ENCODE measurements at regions not wholly inside any gene's neighbourhood (a gene's known extent, or its start where the extent isn't known, plus 50 kb on each side); places are given as distances from the start of the nearest gene placed in this dataset.

DNA sequence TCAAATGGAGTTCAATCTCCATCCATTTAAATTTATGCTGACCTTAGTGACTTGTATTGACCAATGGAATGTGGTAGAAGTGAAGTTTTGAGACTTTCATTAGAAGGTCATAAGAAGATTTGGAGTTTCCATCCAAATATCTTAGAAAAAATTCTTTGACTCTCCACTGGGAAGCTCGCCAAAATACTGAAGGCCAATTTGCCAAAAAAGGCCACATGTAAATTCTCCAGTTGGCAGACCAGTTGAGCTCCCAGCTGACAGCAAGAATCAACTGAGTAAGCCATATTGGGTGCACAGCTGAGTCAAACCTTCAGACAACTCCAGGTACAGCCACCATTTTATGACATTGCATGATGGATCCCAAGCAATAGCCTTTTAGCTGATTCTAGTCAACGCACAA lies 228.3 kb upstream of the SETBP1 start:
- H3K36me3 Mint-ChIP-seq = no peaks in the 10 kb centered on the region
- no peak overlapping the region for H3K4me3 Mint-ChIP-seq
- no peaks in the 10 kb centered on the region for H3K9me3 Mint-ChIP-seq
- H3K27me3 Mint-ChIP-seq = peaks cover 1% of the 10 kb centered on the region
- peaks cover 0 to 2% (median 0%) of the 10 kb centered on the region in 3 donors for H3K4me1 Mint-ChIP-seq
- H3K27ac Mint-ChIP-seq = no peak overlapping the region

GRCh38 chr18:44453505-44453904 lies 227.2 kb upstream of the SETBP1 start:
- Mint-ChIP-seq H3K27me3 (peaks cover 4% of the 10 kb centered on the region), H3K4me3 (no peak overlapping the region), H3K36me3 (no peaks in the 10 kb centered on the region), H3K9me3 (no peaks in the 10 kb centered on the region), H3K4me1 (peaks cover 0 to 2% (median 0%) of the 10 kb centered on the region in 3 donors), H3K27ac (no peak overlapping the region)

- Mint-ChIP-seq H3K4me1 (no peaks in the 10 kb centered on the region), H3K36me3 (no peaks in the 10 kb centered on the region)
Measured at GRCh38 chr18:44458777-44459176, 221.9 kb upstream of the SETBP1 start.

GRCh38 chr18:44464398-44465180 lies 216.1 kb upstream of the SETBP1 start:
- Mint-ChIP-seq H3K4me3 (no peak overlapping the region), H3K36me3 (peaks cover 1% of the 10 kb centered on the region), H3K27me3 (no peaks in the 10 kb centered on the region), H3K27ac (no peak overlapping the region), H3K4me1 (peaks cover 0 to 2% (median 0%) of the 10 kb centered on the region in 3 donors), H3K9me3 (no peaks in the 10 kb centered on the region)

More at GRCh38 chr18:44458777-44459176, 221.9 kb upstream of the SETBP1 start:
- H3K27me3 Mint-ChIP-seq = peaks cover 3% of the 10 kb centered on the region
- H3K9me3 Mint-ChIP-seq = no peaks in the 10 kb centered on the region
- no peak overlapping the region for H3K27ac Mint-ChIP-seq
- no peak overlapping the region for H3K4me3 Mint-ChIP-seq

- Mint-ChIP-seq H3K9me3 (no peaks in the 10 kb centered on the region), H3K4me1 (peaks cover 0 to 2% (median 0%) of the 10 kb centered on the region in 3 donors), H3K27ac (no peak overlapping the region), H3K4me3 (no peak overlapping the region), H3K36me3 (peaks cover 1% of the 10 kb centered on the region), H3K27me3 (no peaks in the 10 kb centered on the region)
Measured at GRCh38 chr18:44465381-44465841, 215.3 kb upstream of the SETBP1 start.

GRCh38 chr18:44466997-44467396 lies 213.7 kb upstream of the SETBP1 start:
- peaks cover 0 to 2% (median 0%) of the 10 kb centered on the region in 3 donors for H3K9me3 Mint-ChIP-seq
- H3K36me3 Mint-ChIP-seq = peaks cover 1% of the 10 kb centered on the region
- peaks cover 0 to 2% (median 0%) of the 10 kb centered on the region in 3 donors for H3K4me1 Mint-ChIP-seq
- no peak overlapping the region for H3K27ac Mint-ChIP-seq
- no peak overlapping the region for H3K4me3 Mint-ChIP-seq
- no peaks in the 10 kb centered on the region for H3K27me3 Mint-ChIP-seq

DNA sequence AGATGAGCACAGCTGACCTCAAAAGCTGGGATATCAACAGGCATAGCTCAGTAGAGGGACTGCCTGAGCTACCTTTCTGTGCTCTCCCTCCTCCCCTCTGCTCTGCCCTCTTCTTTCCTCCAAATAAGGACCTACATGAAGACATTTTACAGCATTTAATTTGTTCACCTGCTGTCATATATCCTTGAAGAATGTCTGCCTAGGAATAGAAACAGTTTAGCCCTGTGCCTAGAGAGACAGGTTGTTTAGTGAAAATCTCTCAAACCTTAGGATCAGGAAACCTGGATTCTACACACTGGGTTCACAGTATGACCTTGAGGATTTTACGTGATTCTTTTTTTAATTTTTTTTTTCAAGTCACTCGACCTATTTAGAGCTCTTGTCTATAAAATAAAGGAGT lies 213.0 kb upstream of the SETBP1 start:
- H3K4me3 Mint-ChIP-seq = no peak overlapping the region
- H3K27me3 Mint-ChIP-seq = no peaks in the 10 kb centered on the region
- H3K27ac Mint-ChIP-seq = no peak overlapping the region
- peaks cover 1% of the 10 kb centered on the region for H3K36me3 Mint-ChIP-seq
- H3K9me3 Mint-ChIP-seq = peaks cover 0 to 2% (median 0%) of the 10 kb centered on the region in 3 donors
- peaks cover 0 to 2% (median 0%) of the 10 kb centered on the region in 3 donors for H3K4me1 Mint-ChIP-seq

DNA sequence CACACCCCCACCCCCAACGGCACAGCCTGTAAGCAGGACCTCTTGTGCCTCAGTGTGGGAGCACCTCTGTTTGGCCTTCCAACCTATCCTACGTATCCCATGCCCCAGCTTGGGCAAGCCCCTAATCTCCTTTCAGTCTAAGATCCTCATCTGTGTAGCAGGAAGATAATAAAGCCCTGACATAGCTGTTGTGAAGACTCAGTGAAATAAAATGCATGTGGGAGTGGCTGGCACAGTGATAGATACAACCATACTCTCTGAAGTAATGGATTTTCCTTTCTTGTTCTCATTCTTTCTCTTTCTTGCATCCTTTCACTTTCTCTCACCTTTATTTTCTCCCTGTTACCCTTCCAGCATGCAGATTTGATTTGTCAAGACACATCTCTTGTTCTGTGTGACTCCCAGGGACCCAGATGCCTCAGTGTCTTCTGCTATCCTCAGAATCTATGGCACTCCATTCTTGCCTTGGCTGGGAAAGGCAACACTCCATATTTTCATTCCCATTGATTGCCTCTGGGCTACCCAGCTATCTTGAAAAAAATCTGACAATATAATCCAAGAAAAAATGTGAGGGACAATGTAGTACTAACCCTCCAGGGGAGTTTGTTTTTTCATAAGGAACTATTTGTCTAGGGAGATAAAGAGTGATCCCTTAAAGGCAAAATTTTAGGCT lies 207.2 kb upstream of the SETBP1 start:
- H3K27ac Mint-ChIP-seq = peak overlapping the region in 2 of 3 donors; percentile 8 to 17
- no peak overlapping the region for H3K4me3 Mint-ChIP-seq
- no peaks in the 10 kb centered on the region for H3K4me1 Mint-ChIP-seq
- no peaks in the 10 kb centered on the region for H3K36me3 Mint-ChIP-seq
- H3K9me3 Mint-ChIP-seq = peaks cover 2 to 5% (median 3%) of the 10 kb centered on the region in 3 donors
- no peaks in the 10 kb centered on the region for H3K27me3 Mint-ChIP-seq

GRCh38 chr18:44474067-44474411 lies 206.6 kb upstream of the SETBP1 start:
- H3K27me3 Mint-ChIP-seq = no peaks in the 10 kb centered on the region
- no peaks in the 10 kb centered on the region for H3K36me3 Mint-ChIP-seq
- H3K4me3 Mint-ChIP-seq = no peak overlapping the region
- peaks cover 7 to 9% (median 7%) of the 10 kb centered on the region in 3 donors for H3K9me3 Mint-ChIP-seq
- no peak overlapping the region for H3K27ac Mint-ChIP-seq
- H3K4me1 Mint-ChIP-seq = no peaks in the 10 kb centered on the region

DNA sequence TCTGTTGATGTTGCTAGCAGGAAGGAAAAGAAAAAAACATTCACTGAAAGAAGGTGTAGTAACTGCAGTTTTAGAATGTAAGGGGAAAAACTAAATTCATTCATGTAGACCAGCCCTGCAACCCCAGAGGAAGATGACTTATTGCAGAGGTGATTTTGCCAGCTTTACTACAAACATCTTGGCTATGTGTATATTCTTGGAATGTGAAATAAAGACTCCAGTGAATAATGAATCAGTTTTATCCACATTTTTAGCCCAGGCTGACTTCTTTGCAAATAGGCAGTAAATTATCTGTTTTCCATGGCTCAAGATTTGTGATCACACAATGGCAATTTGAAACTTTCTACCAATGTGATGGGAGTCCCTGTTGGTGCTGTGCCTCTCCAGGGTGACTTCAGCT lies 206.1 kb upstream of the SETBP1 start:
- no peak overlapping the region for H3K27ac Mint-ChIP-seq
- H3K36me3 Mint-ChIP-seq = no peaks in the 10 kb centered on the region
- H3K27me3 Mint-ChIP-seq = no peaks in the 10 kb centered on the region
- peaks cover 7 to 9% (median 9%) of the 10 kb centered on the region in 3 donors for H3K9me3 Mint-ChIP-seq
- H3K4me1 Mint-ChIP-seq = no peaks in the 10 kb centered on the region
- H3K4me3 Mint-ChIP-seq = no peak overlapping the region

- Mint-ChIP-seq H3K27me3 (no peaks in the 10 kb centered on the region), H3K4me3 (no peak overlapping the region), H3K36me3 (peaks cover 4% of the 10 kb centered on the region), H3K27ac (no peak overlapping the region), H3K4me1 (peaks cover 0 to 4% (median 2%) of the 10 kb centered on the region in 3 donors), H3K9me3 (peaks cover 14 to 30% (median 16%) of the 10 kb centered on the region in 3 donors)
Measured at GRCh38 chr18:44482761-44483160, 197.9 kb upstream of the SETBP1 start.

- Mint-ChIP-seq H3K27me3 (no peaks in the 10 kb centered on the region), H3K4me1 (peaks cover 4 to 19% (median 7%) of the 10 kb centered on the region in 3 donors), H3K9me3 (peaks cover 0 to 3% (median 1%) of the 10 kb centered on the region in 3 donors), H3K27ac (no peak overlapping the region), H3K4me3 (peak overlapping the region in 1 of 4 donors; percentile 65), H3K36me3 (no peaks in the 10 kb centered on the region)
Measured at GRCh38 chr18:44495151-44495550, 185.5 kb upstream of the SETBP1 start.

DNA sequence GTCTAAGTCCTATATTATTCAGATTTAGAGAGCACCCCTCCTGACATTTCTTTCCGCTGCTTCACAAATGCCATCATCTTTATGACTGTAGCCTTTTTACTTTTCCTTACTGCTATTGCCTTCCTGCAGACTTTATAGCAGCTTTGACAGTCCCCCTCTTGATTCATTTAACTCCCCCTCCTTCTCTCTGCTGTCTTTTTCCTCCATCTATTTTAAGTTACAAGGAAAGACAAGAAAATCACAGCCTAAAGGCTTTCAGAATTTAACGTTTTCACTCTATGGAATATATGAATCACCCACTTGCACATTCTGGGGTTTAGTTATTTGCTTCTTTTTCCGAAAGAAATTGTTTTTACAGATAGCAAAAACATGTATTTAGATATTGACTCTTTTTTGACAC lies 183.4 kb upstream of the SETBP1 start:
- Mint-ChIP-seq H3K4me1 (peaks cover 10 to 31% (median 14%) of the 10 kb centered on the region in 3 donors), H3K9me3 (peaks cover 0 to 3% (median 1%) of the 10 kb centered on the region in 3 donors), H3K27me3 (no peaks in the 10 kb centered on the region), H3K4me3 (no peak overlapping the region), H3K36me3 (no peaks in the 10 kb centered on the region), H3K27ac (no peak overlapping the region)

- no peak overlapping the region for H3K27ac Mint-ChIP-seq
- no peak overlapping the region for H3K4me3 Mint-ChIP-seq
- no peaks in the 10 kb centered on the region for H3K36me3 Mint-ChIP-seq
- H3K9me3 Mint-ChIP-seq = peaks cover 0 to 3% (median 0%) of the 10 kb centered on the region in 3 donors
- no peaks in the 10 kb centered on the region for H3K27me3 Mint-ChIP-seq
- H3K4me1 Mint-ChIP-seq = peaks cover 16 to 37% (median 20%) of the 10 kb centered on the region in 3 donors
Measured at GRCh38 chr18:44497757-44498490, 182.8 kb upstream of the SETBP1 start.
